8988T (cell line): ENCODE measurements at regions not wholly inside any gene's neighbourhood (a gene's known extent, or its start where the extent isn't known, plus 50 kb on each side); places are given as distances from the start of the nearest gene placed in this dataset.
"Not testable (repeated sequence)": the region's sequence is repeated elsewhere in the genome, so short reads cannot be mapped to it uniquely, and the experiment has no call there.

Source experiments
- DNase-seq: peaks from one replicate; pipeline ENCODE4 v3.0.0; 2011

DNA sequence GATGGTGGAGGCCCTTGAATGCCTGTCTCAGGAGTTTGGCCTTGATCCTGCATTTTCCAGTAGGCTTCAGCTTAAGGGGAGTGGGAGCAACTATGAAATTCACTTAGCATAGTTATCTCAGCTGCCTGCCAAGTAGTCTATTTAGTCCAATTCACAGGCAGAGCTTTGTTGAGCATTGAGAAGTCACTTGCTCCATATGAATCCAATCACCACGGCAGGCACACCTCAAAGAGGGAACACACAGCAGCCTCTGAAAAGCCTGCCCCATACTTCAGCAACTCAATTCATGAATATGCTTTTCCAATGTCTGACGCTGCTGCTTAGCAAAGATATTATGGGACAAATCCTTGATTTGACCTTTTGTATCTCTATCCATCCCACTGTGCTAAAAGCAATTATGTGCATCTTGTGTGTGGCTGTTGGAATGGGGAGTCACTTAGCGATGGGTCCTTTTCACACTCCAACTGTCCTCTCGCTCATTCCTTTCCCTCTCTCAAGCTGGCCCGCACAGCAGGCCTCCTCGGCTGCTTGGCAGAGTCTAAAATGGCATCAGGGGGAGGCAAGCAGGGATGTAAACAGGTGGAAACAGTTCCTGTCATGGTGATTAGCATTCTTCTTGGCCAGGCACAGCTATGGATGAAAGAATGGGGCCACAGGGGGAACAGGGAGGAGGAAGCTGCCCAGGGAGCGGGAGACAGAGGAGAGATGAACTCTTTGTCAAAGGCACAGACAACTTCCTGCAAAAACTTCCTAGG is 56.0 kb upstream of the LRPPRC start:
- DNase-seq = no peak

- DNase-seq = no peak
Measured at GRCh38 chr2:44052584-44052983, 56.8 kb upstream of the LRPPRC start.

GRCh38 chr2:44053052-44053451 is 57.3 kb upstream of the LRPPRC start:
- no peak for DNase-seq

- no peak for DNase-seq
Measured at GRCh38 chr2:44053456-44053855, 57.7 kb upstream of the LRPPRC start.

GRCh38 chr2:44055229-44055628 is 59.4 kb upstream of the LRPPRC start:
- DNase-seq = no peak

DNA sequence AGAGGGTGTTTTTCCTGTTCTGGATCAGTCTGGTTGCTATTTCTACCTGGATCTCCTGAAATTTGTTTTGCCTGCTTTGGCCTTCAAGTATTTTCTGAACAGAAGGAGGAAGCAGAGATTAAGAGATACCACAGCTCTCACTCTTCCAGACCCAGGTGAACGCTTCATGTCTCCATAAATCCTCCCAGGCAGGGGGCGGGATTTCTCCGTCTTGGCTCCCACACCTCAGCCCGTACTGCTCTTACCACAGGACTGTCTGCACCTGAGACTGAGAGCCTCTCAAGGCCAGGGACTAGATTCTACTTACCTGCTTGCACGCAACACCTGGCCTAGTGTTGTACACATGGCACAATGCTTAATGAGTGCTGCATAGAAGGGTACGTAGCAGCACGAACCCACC is 59.9 kb upstream of the LRPPRC start:
- DNase-seq = no peak

DNA sequence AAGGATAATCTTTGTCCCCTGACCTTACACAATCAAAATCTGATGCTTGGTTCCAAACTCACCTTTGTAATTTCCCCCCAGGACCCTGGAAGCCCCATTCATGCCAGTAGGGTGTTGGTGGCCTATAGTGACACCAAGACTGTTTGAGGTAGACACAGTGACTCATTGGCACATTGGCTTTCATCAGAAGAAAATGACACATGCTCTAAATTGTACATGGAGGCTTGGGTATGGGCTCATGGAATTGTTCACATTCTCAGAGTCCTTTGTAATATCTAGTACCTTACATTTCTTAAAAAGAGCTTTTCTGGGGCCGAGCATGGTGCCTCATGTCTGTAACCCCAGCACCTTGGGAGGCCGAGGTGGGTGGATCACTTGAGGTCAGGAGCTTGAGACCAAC is 61.2 kb upstream of the LRPPRC start:
- DNase-seq = no peak

GRCh38 chr2:44060286-44060685 is 64.5 kb upstream of the LRPPRC start:
- DNase-seq = not testable (repeated sequence)

- DNase-seq = no peak
Measured at GRCh38 chr2:44060990-44061389, 65.2 kb upstream of the LRPPRC start.

- DNase-seq = no peak
Measured at GRCh38 chr2:44061469-44061868, 65.7 kb upstream of the LRPPRC start.

DNA sequence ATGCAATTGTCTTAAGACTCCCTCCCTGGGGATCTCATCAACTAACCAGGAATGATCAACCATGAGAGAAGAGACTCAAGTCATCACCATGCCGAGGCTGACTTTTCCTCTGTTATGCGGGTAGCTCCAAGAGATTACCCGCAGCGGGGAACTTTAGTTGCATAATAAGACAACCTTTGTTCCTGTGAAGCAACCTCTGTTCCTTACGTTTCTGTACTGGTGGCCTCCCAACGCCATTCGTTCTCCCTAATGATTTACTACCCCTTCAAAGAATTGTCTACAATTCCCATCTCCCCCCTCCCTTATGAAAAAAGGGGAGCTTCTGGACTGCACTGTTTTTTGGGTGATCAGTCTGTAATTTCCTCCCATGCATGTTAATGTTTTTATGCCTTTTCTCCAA is 66.1 kb upstream of the LRPPRC start:
- no peak for DNase-seq

DNA sequence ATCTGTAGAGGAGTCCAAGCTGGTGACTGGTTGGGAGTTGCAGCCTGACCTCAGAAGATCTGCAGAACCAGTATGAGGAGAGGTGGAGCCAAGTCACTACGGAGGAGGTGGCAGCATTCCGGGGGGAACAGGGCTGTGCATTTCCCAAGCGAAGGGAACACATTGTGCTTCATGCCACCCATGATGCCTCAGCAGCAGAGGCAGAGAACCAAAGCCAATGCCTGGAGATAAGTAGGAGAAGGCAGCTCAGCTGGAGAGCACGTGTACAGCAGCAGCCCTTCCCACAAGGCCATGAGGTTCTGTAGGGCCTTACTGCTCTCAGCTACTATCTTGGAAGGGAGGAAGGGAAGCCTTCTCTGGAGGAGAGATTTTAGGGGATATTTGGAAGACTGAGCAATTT is 67.2 kb upstream of the LRPPRC start:
- DNase-seq = no peak

DNA sequence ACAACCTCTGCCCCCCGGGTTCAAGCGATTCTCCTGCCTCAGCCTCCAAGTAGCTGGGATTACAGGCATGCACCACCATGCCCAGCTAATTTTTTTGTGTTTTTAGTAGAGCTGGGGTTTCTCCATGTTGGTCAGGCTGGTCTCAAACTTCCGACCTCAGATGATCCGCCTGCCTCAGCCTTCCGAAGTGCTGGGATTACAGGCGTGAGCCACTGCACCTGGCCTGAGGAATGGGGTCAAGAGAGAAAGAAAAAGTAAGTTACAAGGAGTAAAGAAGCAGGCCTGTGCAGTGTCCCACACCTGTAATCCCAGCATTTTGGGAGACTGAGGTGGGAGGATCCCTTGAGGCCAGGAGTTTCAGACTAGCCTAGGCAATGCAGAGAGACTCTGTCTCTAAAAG is 68.5 kb upstream of the LRPPRC start:
- DNase-seq = not testable (repeated sequence)

- DNase-seq = not testable (repeated sequence)
Measured at GRCh38 chr2:44067012-44067790, 71.4 kb upstream of the LRPPRC start.

DNA sequence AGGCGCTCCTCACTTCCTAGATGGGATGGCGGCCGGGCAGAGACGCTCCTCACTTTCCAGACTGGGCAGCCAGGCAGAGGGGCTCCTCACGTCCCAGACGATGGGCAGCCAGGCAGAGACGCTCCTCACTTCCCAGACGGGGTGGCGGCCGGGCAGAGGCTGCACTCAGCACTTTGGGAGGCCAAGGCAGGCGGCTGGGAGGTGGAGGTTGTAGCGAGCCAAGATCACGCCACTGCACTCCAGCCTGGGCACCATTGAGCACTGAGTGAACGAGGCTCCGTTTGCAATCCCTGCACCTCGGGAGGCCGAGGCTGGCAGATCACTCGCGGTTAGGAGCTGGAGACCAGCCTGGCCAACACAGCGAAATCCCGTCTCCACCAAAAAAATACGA is 72.0 kb upstream of the LRPPRC start:
- not testable (repeated sequence) for DNase-seq

DNA sequence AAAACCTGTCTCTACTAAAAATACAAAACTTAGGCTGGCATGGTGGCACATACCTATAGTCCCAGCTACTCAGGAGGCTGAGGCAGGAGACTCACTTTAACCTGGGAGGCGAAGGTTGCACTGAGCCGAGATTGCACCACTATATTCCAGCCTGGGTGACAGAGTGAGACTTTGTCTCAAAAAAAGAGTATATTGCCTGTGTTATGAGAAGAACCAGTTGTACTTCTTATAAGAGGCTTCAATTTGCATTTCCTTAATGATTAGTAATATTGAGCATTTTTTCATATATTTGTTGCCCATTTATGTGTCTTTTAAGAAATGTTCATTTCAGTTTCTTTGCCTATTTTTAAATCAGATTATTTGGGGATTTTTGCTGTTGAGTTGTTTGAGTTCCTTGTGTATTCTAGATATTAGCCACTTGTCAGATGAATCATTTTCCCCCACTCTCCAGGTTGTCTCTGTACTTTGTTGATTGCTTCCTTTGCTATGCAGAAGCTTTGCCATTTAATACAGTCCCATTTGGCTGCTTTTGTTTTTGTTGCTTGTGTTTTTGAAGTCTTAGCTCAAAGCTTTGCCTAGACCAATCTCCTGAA is 75.8 kb upstream of the LRPPRC start:
- no peak for DNase-seq

- not testable (repeated sequence) for DNase-seq
Measured at GRCh38 chr2:44073667-44074066, 77.9 kb upstream of the LRPPRC start.

- not testable (repeated sequence) for DNase-seq
Measured at GRCh38 chr2:44074795-44075194, 79.0 kb upstream of the LRPPRC start.

DNA sequence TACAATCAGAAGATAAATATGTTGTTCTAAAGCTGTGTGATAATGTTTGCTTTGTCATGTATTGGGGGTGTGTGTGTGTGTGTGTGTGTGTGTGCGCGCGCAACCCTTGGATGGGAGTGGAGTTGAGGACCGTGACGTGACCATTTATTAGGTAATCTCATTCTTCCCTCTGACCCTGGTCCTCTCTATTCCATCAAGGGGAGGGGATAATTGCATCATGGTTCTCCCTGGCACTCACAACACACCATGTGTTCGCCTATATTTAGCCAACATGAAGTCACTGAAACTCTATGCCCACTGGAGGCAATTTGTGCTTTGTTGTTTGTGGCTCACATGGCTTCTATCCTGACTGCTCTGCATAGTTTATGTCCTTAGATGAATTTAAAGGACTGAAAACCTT is 79.8 kb upstream of the LRPPRC start:
- no peak for DNase-seq

DNA sequence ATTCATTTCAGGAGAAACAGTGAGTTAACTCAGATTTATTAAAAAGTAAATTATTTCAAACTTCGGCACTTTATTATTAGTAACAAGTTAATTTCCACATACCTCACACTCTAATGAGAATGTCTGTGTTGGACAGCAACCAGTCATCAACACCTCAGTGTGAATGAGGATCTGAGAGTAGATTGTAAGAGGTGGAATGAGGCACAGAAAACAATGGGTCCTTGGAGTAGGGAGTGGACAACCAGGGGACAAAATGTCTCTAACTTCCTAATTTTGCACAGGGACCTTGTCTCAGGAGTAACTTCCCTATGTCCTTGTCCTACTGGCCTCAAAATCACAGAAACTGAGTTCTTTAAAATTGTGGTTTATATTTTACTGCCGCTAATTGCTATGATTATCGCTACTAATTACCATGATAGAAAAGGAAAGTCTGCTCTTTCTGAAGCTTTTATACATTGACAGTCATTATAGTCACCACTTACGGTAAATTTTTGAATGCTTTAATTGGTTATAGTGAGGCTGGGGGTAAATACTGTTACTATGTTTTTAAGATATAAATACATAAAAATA is 82.2 kb upstream of the LRPPRC start:
- no peak for DNase-seq

DNA sequence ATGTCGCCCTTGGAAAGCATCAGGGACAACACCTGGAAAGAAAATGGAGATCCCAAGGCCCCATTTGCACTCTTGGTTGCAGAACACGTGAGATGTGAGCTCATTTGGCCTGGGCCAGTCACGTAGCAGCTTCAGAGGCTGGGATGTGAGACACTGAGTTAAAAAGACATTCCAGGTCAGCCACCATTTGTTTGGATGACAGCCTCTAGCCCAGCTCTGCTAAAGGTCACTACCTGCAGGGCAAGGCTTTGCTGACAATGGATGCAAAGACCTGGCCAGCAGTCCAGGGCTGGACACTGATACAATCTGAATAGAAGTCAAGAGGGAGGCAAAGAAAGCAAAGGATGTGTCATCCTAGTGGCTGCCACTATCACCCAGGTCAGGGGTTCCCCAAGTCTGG is 83.9 kb upstream of the LRPPRC start:
- no peak for DNase-seq

DNA sequence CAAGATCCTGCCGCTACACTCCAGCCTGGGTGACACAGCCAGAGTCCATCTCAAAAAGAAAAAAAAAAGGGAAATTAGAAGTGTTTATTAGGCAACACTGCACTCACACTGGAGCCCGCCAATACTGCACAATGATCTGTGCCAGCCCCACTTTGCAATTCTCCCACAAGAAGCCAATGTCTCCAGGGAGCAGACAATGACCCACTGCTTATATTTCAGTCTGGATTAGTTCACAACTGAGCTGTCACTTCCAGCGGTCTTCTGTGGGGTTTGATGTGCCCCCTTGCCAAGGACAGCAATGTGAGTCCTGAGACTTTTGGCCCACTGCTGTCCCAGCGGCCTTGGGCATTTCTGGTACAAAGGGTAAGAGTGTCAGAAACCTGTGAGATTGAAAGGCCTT is 85.6 kb upstream of the PPM1B start:
- no peak for DNase-seq

DNA sequence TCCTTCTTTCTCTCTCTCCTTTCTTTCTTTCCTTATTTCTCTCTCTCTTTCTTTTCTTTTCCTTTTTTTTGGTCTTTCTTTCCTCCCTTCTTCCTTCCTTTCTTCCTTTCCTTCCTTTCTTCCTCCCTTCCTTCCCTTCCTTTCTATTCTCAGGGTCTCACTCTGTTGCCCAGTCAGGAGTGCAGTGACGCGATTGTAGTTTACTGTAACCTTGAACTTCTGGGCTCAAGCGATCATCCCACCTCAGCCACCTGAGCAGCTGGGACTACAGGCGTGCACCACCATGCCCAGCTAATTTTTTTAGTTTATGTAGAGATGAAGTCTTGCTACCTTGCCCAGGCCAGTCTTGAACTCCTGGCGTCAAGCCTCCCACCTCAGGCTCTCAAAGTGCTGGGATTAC is 83.8 kb upstream of the PPM1B start:
- no peak for DNase-seq

- DNase-seq = no peak
Measured at GRCh38 chr2:44086629-44087028, 82.0 kb upstream of the PPM1B start.
